Fibroblast of peridontal ligament (primary cell): ENCODE measurements at regions not wholly inside any gene's neighbourhood (a gene's known extent, or its start where the extent isn't known, plus 50 kb on each side); places are given as distances from the start of the nearest gene placed in this dataset.

ENCODE experiments used
- DNase-seq: peaks from one replicate; pipeline ENCODE4 v3.0.0-alpha.2; 2010; ENCODE audit errors: extremely low read depth

GRCh38 chr10:9719246-9719645 lies 1298.4 kb upstream of the CELF2 start:
- no peak for DNase-seq

GRCh38 chr10:9733766-9734165 lies 1283.9 kb upstream of the CELF2 start:
- no peak for DNase-seq

- no peak for DNase-seq
Measured at GRCh38 chr10:9734218-9734617, 1283.5 kb upstream of the CELF2 start.

- DNase-seq, result no peak
Measured at GRCh38 chr10:9735731-9736130, 1281.9 kb upstream of the CELF2 start.

- DNase-seq, result no peak
Measured at GRCh38 chr10:9743639-9744038, 1274.0 kb upstream of the CELF2 start.

GRCh38 chr10:9745158-9745557 lies 1272.5 kb upstream of the CELF2 start:
- DNase-seq, result no peak

GRCh38 chr10:9757176-9757575 lies 1260.5 kb upstream of the CELF2 start:
- no peak for DNase-seq

GRCh38 chr10:9759596-9759995 lies 1258.1 kb upstream of the CELF2 start:
- no peak for DNase-seq

GRCh38 chr10:9762966-9763656 lies 1254.6 kb upstream of the CELF2 start:
- peak; percentile 51 for DNase-seq

- DNase-seq, result no peak
Measured at GRCh38 chr10:9766762-9767161, 1250.9 kb upstream of the CELF2 start.

- DNase-seq, result no peak
Measured at GRCh38 chr10:9781666-9782065, 1236.0 kb upstream of the CELF2 start.

- DNase-seq, result no peak
Measured at GRCh38 chr10:9786101-9786500, 1231.6 kb upstream of the CELF2 start.

- no peak for DNase-seq
Measured at GRCh38 chr10:9786576-9786975, 1231.1 kb upstream of the CELF2 start.

GRCh38 chr10:9789996-9790395 lies 1227.7 kb upstream of the CELF2 start:
- no peak for DNase-seq

- no peak for DNase-seq
Measured at GRCh38 chr10:9792181-9792580, 1225.5 kb upstream of the CELF2 start.

GRCh38 chr10:9796564-9796963 lies 1221.1 kb upstream of the CELF2 start:
- no peak for DNase-seq

- no peak for DNase-seq
Measured at GRCh38 chr10:9800011-9800410, 1217.7 kb upstream of the CELF2 start.

GRCh38 chr10:9800571-9800970 lies 1217.1 kb upstream of the CELF2 start:
- DNase-seq, result no peak

GRCh38 chr10:9807846-9808245 lies 1209.8 kb upstream of the CELF2 start:
- DNase-seq, result no peak

GRCh38 chr10:9811601-9812000 lies 1206.1 kb upstream of the CELF2 start:
- no peak for DNase-seq

GRCh38 chr10:9814285-9814864 lies 1203.3 kb upstream of the CELF2 start:
- DNase-seq, result no peak

GRCh38 chr10:9819756-9820494 lies 1197.7 kb upstream of the CELF2 start:
- no peak for DNase-seq

- no peak for DNase-seq
Measured at GRCh38 chr10:9823268-9823930, 1194.3 kb upstream of the CELF2 start.
